G401.6 (cell line): ENCODE measurements at regions not wholly inside any gene's neighbourhood (a gene's known extent, or its start where the extent isn't known, plus 50 kb on each side); places are given as distances from the start of the nearest gene placed in this dataset.

Experiments
- FAIRE-seq: peaks from 2 replicates; lab custom pipeline; 2012; peaks lifted over from hg19 to GRCh38; lab: Jason Lieb, UNC

DNA sequence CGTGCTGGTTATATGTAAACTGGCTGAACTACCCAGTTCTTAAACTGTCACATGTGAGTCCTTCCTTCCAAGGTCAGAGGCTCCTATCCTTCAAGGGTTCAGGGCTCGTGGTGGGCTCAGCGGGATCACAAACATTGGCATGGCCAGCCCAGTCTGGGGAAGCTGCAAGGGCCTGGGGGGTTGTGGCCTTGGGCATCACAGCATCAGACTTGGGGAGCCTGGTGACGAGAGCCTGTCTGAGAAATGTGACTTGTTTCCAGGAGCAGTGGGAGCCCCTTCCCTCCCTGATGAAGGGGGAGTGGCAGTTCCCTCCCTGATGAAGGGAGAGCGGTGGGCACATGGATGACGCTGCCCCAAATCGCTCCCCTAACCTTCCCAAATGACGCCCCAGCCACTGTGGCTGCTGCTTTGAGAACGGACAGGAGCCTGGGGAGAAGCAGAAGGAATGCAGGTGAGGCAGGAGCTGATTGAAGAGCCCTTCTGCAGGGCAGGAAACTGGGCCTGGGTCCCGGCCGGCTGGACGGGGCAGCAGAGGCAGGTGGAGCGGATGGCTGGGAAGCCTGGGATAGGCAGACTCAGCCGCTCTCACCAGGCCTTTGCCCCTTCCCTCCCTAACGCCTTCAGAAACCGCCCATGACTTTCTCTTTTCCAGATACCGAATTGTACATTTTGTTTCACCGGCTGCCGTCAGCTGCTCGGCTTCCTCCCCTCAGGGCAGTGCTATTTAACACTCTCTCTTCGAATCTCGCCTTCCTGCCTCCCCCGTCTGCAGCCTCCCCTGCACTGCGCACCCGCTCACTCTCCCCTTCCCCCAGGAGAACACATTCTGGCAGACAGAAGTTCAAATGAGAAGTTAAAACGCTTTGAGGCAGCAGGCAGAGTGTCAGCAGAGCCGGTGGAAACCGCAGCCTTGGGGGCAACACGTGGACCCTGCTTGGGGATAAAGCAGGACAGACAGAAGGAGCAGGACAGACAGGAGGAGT, 1486.7 kb downstream of the BRD1 start:
- no peak for FAIRE-seq

DNA sequence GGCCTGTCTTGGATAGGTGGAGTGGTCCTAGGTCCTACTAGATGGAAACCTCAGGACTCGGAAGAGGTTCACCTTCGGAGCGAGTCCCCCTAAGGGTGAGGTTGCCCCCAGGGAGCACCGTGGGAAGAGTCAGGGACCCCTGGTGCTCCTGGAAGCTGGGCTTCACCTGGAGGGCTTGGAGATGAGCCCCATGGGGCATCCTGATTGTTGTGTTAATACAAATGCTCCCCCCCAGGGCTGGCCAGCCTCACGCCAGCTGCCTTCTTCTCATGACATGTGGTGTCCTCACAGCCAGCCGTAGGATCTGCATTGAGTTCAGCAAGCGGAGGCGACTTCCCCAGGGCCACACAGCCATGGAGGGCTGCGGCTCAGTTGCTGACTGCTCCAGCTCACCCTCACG, 1487.5 kb downstream of the BRD1 start:
- no peak for FAIRE-seq

DNA sequence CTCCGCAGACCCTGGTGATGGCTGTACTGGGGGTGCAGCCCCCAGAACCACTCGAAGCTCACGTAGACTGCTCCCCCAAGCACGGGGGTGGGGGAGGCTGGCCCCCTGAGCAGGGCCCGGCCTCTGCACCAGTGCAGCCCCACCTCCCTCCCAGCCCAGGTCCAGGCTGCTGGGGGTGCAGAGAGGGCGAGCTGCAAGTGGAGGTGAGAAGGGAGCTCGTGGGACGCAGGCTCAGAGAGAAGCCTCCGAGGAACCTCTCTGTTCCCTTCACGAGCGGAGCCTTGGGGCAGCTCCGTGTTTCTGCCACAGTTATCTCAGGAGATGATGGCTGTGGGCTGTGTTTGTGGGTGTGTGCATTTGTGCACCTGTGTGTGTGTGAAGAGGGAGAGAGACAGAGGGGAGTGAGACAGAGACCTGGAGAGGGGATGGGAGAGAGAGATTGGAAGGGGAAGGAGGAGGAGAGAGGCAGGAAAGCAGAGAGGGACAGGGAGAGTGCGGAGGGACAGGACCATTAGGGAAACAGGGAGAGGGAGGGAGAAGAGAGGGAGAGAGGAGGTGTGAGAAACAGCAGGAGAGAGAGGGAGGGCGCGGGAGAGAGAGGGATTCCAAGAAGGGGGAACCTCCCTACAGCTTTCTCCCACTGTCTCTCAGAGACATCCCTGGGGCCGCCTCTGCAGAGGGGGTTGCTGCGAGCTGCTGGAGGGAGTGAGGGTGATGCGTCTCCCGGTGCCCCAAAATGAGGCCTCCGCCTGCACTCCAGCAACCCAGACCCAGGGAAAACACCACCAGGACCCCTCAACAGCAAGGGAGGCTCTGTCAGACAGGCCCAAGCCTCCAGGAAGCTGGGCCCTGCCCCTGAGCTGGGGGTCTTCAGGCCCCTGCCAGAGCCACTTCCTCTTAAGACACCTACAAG, 1488.6 kb downstream of the BRD1 start:
- no peak for FAIRE-seq

DNA sequence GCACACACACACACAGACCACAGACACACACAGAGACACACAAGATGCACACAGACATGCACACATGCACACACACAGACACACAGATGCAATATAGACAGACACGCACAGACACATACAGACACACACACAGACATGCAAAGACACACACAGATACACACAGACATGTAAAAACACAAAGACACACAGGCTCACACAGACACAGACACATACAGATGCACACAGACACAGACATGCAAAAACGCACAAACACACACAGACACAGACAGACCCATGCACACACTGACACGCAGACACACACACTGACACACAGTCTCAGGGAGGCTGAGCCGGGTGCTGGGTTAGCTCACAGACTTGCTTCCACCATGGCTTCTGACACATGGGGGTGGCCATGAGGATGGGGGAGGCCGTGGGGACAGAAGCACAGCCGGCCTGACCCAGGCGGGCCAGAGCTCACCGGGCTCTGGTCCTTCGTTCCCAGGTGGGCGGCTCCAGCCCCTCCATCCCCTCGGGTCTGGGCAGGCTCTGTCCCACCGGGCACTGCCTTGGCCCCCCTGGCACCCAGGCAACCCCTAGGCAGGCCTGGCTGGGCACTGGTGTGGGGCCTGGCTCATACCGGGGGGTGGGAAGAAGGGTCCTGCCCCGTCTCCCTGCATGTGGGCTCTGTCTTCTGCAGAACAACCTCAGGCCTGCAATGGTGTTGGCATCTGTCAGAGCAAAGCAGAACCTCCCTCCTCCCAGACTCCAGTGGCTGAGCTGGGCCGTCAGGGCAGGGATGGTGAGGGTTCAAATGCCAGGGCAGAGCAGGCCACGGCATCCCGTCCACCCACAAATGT, 1489.5 kb downstream of the BRD1 start:
- no peak for FAIRE-seq

DNA sequence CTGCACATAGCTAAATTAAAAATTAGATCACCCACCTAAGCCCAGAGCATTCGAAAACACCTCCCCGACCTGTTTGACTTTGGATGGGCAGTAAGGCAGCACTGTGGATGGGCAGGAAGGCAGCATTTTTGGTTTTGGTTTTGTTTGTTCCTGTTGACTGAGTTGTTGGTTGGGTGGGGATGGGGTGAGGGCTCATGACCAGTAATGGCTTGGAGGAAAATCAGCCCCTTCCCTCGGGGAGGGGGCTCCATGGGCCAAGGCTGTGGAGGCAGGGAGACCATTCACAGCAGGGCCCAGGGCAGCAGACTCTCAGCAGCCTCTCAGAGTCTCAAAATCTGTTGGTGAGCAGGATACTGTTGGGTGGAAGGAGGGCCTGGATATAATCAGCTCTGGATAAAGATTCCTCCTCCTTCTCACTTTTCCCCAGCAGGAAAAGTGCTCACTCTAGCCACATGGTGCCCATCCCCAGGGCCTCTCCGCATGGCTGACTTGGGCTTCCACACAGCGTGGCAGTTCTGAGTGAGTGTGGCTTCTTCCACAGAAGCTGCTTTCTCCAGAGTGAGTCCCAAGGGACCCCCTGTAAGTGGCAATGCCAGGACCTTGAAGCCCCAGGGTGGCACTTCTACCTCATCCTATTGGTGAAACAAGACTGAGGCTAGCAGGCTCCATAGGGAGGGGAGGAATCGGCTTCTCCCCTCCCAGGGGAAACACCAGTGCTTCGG, 1491.2 kb downstream of the BRD1 start:
- no peak for FAIRE-seq

DNA sequence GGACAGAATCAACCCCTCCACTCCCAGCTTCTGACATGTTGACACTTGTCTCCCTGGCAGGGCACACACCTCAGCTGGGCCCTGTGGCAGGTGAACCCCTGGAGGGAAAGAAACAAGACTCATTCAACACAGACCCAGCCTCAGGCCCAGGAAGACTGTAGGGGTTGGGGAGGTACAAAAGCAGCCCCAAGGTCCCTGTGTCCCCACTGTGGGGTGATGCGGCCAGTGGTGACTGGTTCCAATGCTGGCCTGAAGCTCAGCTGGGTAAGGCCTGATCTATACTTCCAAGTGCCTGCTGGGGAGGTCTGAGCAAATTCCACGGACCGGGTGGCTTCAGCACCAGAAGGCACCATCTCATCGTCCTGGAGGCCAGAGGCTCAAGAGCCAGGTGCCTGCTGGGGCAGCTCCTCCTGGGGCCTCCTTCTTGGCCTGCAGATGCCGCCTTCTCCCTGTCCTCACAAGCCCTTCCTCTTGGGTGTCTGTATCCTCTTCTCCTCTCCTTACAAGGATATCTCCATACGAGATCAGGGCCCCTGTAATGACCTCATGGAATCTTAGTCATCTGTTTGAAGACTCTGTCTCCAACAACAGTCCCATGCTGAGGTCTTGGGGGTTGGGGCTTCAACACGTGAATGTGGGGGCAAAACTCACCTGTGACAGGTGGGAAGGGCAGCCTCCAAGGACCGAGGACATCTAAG, 1492.1 kb downstream of the BRD1 start:
- FAIRE-seq: no peak

DNA sequence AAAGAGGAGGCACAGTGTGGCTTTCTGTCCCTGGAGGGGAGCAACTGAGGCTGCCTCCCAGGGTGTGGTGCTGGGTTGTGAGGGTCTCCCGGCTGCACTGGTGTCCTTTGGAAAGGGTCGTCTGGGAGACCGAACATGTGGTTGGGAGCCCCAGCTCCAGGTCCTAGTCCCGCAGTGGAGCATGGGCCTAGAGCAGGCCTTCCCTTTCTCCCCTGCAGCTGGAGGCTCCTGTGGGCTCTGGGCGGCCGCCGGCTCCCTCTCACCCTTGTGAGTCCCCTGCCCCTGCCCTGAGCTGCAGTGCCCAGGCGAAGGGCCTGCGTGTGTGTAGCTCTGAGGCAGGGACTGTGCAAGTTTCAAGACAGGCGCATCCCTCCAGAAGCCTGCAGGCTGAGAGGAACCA, 1492.7 kb downstream of the BRD1 start:
- no peak for FAIRE-seq

DNA sequence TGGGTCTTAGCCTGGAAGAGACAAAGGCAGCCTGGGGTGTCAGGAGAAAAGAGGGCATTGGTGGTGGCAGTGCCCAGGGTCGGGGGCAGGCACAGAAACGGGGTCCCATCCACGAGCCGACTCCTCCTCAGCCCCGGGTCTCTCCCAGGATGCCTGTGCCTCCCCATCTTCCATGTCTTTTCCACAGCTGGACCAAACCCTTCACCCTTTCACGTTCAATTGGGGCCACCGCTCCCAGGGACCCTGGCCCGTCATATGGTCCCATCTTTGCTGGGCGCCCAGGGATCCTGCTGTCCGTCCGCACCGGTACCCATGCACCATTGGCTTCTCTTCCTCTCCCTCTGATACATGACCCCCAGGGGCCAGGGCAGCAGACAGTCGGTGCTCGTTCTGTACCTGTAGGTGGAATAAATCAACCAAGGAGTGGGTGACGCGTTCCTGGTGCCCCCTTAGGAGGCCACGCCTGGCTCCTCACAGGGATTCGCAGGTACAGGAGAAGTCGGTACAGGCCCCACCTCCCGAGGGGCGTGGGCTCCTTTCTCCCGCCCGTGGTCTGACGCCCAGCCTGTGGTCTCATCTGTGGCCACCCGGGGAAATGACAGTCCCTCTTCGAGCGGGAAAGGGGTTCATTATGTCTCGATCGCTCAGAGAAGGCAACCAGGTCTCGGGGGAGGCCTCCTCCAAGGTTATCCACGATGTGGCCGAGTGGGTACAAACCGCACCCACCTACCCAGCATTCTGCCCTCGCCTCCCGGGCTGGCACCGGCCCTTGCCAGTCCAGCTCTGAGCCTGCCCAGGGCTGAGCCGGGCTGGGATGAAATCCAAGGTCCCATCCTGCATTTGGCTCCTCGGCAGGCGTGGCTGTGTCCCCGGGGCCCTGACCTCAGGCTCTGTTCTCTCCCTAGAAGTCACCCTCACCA, 1493.6 kb downstream of the BRD1 start:
- no peak for FAIRE-seq

DNA sequence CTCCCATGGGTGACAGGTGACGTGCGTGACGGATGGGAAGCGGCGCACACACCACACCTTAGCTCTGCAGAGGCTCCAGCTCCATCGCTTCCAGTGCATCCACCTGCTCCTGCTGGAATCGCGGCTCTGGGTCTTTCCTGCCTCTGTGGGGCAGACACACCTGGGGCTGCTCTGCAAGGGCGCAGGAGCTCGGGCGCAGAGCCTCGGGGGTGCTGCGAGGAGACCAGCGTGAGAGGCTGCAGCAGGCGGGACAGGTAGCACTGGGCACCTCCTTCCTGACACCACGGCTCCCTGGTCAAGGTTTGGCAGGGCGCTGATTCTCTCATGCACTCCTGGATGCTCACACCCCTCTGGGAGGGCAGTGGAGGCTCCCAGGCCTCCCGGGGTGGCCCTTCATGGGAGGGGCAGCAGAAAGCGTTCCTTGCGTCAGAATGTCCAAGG, 1494.3 kb downstream of the BRD1 start:
- FAIRE-seq: no peak

DNA sequence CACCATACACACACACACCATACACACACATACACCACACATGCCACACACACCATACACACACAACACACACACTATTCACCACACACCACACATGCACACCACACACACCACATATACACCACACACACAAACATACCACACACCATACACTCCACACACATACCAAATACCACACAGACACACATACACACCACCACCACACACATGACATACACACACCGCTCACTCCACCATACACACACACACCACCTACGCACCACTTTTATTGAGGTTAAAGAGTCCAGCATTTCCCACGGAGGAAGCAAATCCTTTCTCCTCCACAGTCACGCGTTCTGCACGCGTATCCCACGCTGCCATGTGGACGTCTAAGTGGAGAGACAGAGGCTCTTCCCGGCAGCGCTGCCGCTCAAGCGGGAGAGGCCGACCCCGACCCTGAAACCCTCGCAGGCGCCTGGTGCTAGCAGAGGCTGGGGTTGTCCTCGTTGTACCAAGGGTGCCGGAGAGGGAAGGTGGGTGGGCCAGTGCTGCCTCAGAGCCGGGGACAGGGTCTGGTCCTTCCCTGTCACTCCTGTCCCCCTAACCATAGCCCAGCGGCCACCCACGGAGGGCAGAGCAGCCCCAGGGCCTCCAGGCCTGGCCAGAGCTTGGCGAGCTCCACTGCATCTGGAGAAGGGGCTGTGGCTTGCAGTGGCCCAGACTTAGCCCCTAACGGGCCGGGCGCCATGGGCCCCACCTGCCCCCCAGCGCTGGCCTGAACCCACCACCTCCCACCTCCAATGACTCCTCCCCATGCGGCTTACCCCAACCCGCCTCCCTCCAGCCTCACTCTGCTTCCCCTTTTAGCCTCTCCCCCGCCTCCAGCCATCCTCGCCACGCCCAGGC, 1495.0 kb downstream of the BRD1 start:
- FAIRE-seq: no peak

DNA sequence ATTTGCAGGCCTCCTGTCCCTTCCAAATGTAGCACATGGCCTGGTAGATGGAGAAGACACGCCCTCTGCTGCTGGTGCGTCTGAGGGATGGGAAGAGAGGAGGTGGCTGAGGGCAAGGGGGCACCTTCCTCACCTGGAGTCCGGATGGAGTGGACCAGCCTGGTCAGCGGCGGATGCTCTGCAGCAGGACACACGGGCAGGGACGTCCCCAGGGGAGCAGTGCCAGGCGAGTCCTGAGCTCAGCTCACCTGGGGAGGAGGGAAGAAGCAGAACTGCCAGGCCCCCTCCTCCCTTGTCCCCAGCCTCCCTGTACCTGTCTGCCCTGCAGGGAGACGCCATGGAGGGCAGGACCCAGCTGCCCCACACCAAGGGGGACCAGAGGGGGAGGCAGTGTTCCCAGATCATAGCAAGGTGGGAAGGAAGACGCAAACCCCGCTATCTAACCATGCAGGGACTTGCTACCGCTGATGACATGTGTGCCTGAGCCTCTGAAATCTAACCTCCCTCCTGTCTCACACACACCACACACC, 1495.9 kb downstream of the BRD1 start:
- FAIRE-seq: no peak

DNA sequence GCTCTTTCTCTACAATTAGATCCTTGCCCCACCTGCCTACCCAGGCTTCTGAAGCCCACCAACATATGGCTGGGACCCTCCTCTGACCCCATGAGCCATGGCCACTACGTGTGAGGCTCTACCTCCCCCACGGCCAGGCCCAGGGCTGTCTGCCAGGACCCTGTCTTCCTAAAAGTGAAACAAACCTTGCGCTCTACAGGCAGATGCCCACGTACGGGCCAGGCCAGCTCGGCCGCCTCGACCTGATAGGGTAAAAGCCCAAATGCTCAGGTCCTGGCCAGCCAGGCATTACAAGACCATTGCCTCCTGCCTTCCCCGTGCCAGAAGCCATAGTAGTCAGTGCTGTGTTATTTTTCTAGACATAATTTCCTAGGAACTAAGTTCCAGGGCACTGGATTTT, 1496.4 kb downstream of the BRD1 start:
- FAIRE-seq: no peak

DNA sequence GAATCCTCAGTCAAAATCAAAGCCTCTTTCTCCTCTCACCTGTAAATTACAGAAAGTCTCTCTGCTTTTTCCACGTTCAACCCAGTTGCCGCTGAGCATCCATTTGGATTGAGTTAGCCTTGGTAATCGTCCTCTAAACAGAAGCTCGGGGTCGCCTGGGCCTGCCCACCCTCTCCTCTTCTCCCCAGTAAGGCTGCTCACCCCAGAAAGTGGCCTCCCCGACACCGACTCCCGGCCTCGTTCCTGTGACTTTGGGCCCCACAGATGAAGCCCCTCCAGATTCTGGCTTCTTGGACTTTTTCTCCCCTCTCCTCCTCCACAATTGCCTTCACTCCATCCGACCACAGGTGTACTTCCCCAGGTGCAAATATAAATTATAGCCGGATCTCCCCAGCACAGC, 1500.0 kb downstream of the BRD1 start:
- no peak for FAIRE-seq

DNA sequence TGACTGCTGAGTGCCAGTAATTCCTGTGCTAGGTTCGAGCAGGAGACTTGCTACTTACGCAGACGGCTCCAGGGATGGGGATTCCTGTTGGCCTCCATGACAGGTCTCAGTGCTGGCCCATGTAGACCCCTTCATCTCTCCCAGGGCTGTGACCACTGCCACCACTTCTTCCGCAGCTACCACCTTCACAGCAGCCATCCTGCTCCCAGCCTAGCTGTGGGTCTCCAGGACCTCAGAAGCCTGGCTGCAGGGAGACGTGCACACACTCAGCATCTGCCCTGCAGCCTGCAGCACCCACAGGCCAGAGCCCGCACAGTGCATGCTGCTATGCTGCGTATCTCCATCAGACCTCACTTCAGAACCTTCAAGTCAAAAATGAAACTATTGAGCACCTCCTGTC, 1503.9 kb downstream of the BRD1 start:
- FAIRE-seq: no peak

DNA sequence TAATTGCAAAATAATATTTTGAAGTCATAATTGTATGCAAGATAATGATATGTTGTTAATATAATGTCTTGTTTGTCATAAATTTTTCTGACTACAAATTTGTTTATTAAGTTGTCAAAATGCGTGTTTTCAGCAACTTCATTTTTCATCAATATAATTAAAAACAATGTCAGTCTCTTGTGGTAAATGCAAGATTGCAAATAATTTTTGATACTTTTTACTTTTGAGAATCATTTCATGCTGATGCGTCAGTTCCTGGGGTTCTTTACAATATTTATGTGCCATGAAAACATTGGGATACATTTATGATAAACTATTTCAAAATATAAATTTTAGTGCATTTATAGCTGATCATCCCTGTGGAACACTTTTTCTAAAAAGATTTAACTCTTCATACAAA, 1504.8 kb downstream of the BRD1 start:
- FAIRE-seq: no peak

DNA sequence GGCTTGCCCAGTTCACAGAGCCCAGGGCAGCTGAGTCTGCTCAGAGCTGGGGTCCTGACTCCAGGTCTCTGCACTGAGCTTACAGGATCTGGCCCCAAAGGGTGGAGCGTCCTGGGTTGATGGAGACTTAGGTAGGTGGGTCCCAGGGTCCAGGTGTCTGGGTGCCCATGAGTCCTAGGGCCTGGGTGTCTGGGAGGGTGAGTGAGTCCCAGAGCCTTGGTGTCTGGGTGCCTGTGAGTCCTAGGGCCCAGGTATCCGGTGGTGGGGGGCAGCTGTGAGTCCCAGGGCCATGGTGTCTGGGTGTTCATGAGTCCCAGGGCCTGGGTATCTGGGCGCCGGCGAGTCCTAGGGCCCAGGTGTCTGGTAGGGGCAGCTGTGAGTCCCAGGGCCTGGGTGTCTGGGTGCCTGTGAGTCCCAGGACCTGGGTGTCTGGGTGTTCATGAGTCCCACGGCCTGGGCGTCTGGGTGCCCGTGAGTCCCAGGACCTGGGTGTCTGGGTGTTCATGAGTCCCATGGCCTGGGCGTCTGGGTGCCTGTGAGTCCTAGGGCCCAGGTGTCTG, 1505.6 kb downstream of the BRD1 start:
- no peak for FAIRE-seq

DNA sequence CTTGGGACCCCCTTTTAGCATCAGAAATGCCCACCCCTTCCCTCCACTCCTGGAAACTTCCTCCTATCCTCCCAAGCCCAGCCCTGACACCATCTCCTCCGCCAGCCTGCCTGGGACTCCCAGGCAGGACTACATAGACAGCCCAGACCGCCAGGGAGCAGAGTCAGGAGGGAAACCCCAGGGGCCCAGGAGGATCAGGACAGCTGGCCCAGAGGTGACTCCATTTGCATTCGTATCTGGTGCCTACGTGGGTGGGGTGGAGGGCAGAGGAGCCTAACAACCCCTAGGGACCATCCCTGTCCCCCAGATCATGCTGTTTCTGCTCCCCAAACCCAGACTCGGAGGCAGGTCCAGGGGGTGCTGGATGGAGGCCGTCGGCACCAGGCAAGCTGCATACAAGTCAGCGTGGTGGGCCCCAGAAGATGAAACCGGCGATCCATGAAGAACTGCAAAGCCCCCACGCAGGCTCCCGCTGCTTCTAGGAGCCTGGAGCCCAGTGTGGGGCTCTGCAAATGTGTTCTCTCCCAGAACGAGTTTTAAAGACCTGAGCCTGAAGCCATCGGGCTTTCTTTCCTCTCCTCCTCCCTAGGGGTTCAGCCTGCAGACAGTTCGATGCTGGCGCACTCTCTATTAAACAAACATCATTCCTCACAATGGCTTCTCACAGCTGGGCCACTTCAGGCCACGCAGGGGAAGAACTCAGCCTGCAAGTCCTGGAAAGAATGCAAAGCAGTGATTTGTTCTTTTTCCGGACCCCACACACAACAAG, 1506.8 kb downstream of the BRD1 start:
- no peak for FAIRE-seq
